K562 (cell line): ENCODE measurements at regions not wholly inside any gene's neighbourhood (a gene's known extent, or its start where the extent isn't known, plus 50 kb on each side); places are given as distances from the start of the nearest gene placed in this dataset.

Source experiments
- CHD4 ChIP-seq: fragments of 200-600 bp; sonication (generic); IDR thresholded peaks from 3 replicates; pipeline ENCODE4 v1.6.1; 2012; ENCODE audit warnings: low read depth, mild to moderate bottlenecking, mixed read lengths, low read length, inconsistent platforms; ENCODE audit not compliant: insufficient read depth, insufficient replicate concordance, poor library complexity, severe bottlenecking
- HDAC2 ChIP-seq: fragments of 450-650 bp; IDR thresholded peaks from 2 replicates; pipeline ENCODE4 v1.6.1; 2016; ENCODE audit warnings: mild to moderate bottlenecking
- HDAC8 ChIP-seq: fragments of 450-650 bp; IDR thresholded peaks from 2 replicates; pipeline ENCODE4 v1.6.1; 2016; ENCODE audit warnings: mild to moderate bottlenecking, missing genetic modification characterization, moderate library complexity, missing compliant biosample characterization
- KAT2B ChIP-seq: IDR thresholded peaks from one replicate; pipeline ENCODE4 v1.6.1; 2012; ENCODE audit warnings: low read depth, mild to moderate bottlenecking, control low read depth, inconsistent platforms, low read length, moderate library complexity
- LEF1 ChIP-seq: fragments of 450-650 bp; IDR thresholded peaks from 2 replicates; pipeline ENCODE4 v1.6.1; 2016; ENCODE audit warnings: mild to moderate bottlenecking
- NR2C2 ChIP-seq, 2 experiments: fragments of 200-800 bp in 1 of 2; sonication (Bioruptor generic) in 1 of 2; sonication (generic) in 1 of 2; formaldehyde crosslinking in 1 of 2; IDR thresholded peaks; 2 replicates each; pipeline versions ENCODE4 v1.6.1 to v1.8.0; 2016 to 2022; ENCODE audit warnings: mild to moderate bottlenecking in 1 of 2, missing compliant biosample characterization in 1 of 2, missing genetic modification characterization in 1 of 2, missing genetic modification reagents in 1 of 2
- TBP ChIP-seq: optimal IDR thresholded peaks from 2 replicates; pipeline ENCODE3; 2011; ENCODE audit warnings: low read depth, low read length, improper control_type of control experiment
- ZSCAN29 ChIP-seq: fragments of 450-650 bp; IDR thresholded peaks from 2 replicates; pipeline ENCODE4 v1.6.1; 2017

GRCh38 chr10:124210263-124210662, 116.9 kb upstream of the CHST15 start:
- TF ChIP-seq TBP (no peak), NR2C2 (CRISPR knock-in tag; IDR thresholded peaks at IDR 0.05) (no peak), NR2C2 (tag; IDR thresholded peaks at IDR 0.05) (no peak), HDAC8 (tag) (no peak), KAT2B (no peak), ZSCAN29 (no peak), LEF1 (no peak), HDAC2 (no peak), CHD4 (no peak)
